ENCODE measurements at regions not wholly inside any gene's neighbourhood (a gene's known extent, or its start where the extent isn't known, plus 50 kb on each side); places are given as distances from the start of the nearest gene placed in this dataset.

- Histone ChIP-seq H3K4me3 (ENCODE audit: low read length) (no peak overlapping the region), H3K4me1 (ENCODE audit: control insufficient read depth, insufficient read depth, low read length) (no peaks in the 10 kb centered on the region), H3K36me3 (ENCODE audit: control insufficient read depth, insufficient read depth, low read length) (no peaks in the 10 kb centered on the region), H3K9ac (ENCODE audit: low read length) (no peak overlapping the region), H3K27me3 (ENCODE audit: control insufficient read depth, insufficient read depth, low read length) (no peaks in the 10 kb centered on the region), H3K27ac (ENCODE audit: low read depth, low read length) (no peak overlapping the region)
Measured at GRCh38 chr6:87806635-87807034, 104.6 kb upstream of the AKIRIN2 start.

- no peak overlapping the region for H3K4me3 ChIP-seq (ENCODE audit: low read length)
- no peak overlapping the region for H3K9ac ChIP-seq (ENCODE audit: low read length)
- H3K27ac ChIP-seq (ENCODE audit: low read depth, low read length): no peak overlapping the region
- H3K27me3 ChIP-seq (ENCODE audit: control insufficient read depth, insufficient read depth, low read length): no peaks in the 10 kb centered on the region
- no peaks in the 10 kb centered on the region for H3K4me1 ChIP-seq (ENCODE audit: control insufficient read depth, insufficient read depth, low read length)
- no peaks in the 10 kb centered on the region for H3K36me3 ChIP-seq (ENCODE audit: control insufficient read depth, insufficient read depth, low read length)
Measured at GRCh38 chr6:87806099-87806498, 104.1 kb upstream of the AKIRIN2 start.

- Histone ChIP-seq H3K27me3 (ENCODE audit: control insufficient read depth, insufficient read depth, low read length) (no peaks in the 10 kb centered on the region), H3K4me3 (ENCODE audit: low read length) (no peak overlapping the region), H3K9ac (ENCODE audit: low read length) (no peak overlapping the region), H3K4me1 (ENCODE audit: control insufficient read depth, insufficient read depth, low read length) (no peaks in the 10 kb centered on the region), H3K36me3 (ENCODE audit: control insufficient read depth, insufficient read depth, low read length) (no peaks in the 10 kb centered on the region), H3K27ac (ENCODE audit: low read depth, low read length) (no peak overlapping the region)
Measured at GRCh38 chr6:87803791-87804190, 101.8 kb upstream of the AKIRIN2 start.

GRCh38 chr6:87799651-87800050 is 97.6 kb upstream of the AKIRIN2 start:
- no peak overlapping the region for H3K4me3 ChIP-seq (ENCODE audit: low read length)
- H3K4me1 ChIP-seq (ENCODE audit: control insufficient read depth, insufficient read depth, low read length): no peaks in the 10 kb centered on the region
- no peak overlapping the region for H3K27ac ChIP-seq (ENCODE audit: low read depth, low read length)
- no peak overlapping the region for H3K9ac ChIP-seq (ENCODE audit: low read length)
- no peaks in the 10 kb centered on the region for H3K36me3 ChIP-seq (ENCODE audit: control insufficient read depth, insufficient read depth, low read length)
- no peaks in the 10 kb centered on the region for H3K27me3 ChIP-seq (ENCODE audit: control insufficient read depth, insufficient read depth, low read length)

- Histone ChIP-seq H3K9ac (ENCODE audit: low read length) (no peak overlapping the region), H3K36me3 (ENCODE audit: control insufficient read depth, insufficient read depth, low read length) (no peaks in the 10 kb centered on the region), H3K4me1 (ENCODE audit: control insufficient read depth, insufficient read depth, low read length) (no peaks in the 10 kb centered on the region), H3K27ac (ENCODE audit: low read depth, low read length) (no peak overlapping the region), H3K27me3 (ENCODE audit: control insufficient read depth, insufficient read depth, low read length) (no peaks in the 10 kb centered on the region), H3K4me3 (ENCODE audit: low read length) (no peak overlapping the region)
Measured at GRCh38 chr6:87798393-87799278, 96.6 kb upstream of the AKIRIN2 start.

GRCh38 chr6:87794922-87795885 is 93.2 kb upstream of the AKIRIN2 start:
- no peaks in the 10 kb centered on the region for H3K4me1 ChIP-seq (ENCODE audit: control insufficient read depth, insufficient read depth, low read length)
- no peaks in the 10 kb centered on the region for H3K27me3 ChIP-seq (ENCODE audit: control insufficient read depth, insufficient read depth, low read length)
- H3K4me3 ChIP-seq (ENCODE audit: low read length): no peak overlapping the region
- H3K27ac ChIP-seq (ENCODE audit: low read depth, low read length): no peak overlapping the region
- no peaks in the 10 kb centered on the region for H3K36me3 ChIP-seq (ENCODE audit: control insufficient read depth, insufficient read depth, low read length)
- no peak overlapping the region for H3K9ac ChIP-seq (ENCODE audit: low read length)

GRCh38 chr6:87793315-87793714 is 91.3 kb upstream of the AKIRIN2 start:
- Histone ChIP-seq H3K9ac (ENCODE audit: low read length) (no peak overlapping the region), H3K4me3 (ENCODE audit: low read length) (no peak overlapping the region), H3K27me3 (ENCODE audit: control insufficient read depth, insufficient read depth, low read length) (no peaks in the 10 kb centered on the region), H3K4me1 (ENCODE audit: control insufficient read depth, insufficient read depth, low read length) (no peaks in the 10 kb centered on the region), H3K36me3 (ENCODE audit: control insufficient read depth, insufficient read depth, low read length) (no peaks in the 10 kb centered on the region), H3K27ac (ENCODE audit: low read depth, low read length) (no peak overlapping the region)

GRCh38 chr6:87791982-87792381 is 89.9 kb upstream of the AKIRIN2 start:
- no peaks in the 10 kb centered on the region for H3K36me3 ChIP-seq (ENCODE audit: control insufficient read depth, insufficient read depth, low read length)
- no peaks in the 10 kb centered on the region for H3K27me3 ChIP-seq (ENCODE audit: control insufficient read depth, insufficient read depth, low read length)
- no peak overlapping the region for H3K27ac ChIP-seq (ENCODE audit: low read depth, low read length)
- H3K9ac ChIP-seq (ENCODE audit: low read length): no peak overlapping the region
- no peaks in the 10 kb centered on the region for H3K4me1 ChIP-seq (ENCODE audit: control insufficient read depth, insufficient read depth, low read length)
- no peak overlapping the region for H3K4me3 ChIP-seq (ENCODE audit: low read length)

GRCh38 chr6:87791485-87791884 is 89.5 kb upstream of the AKIRIN2 start:
- H3K27ac ChIP-seq (ENCODE audit: low read depth, low read length): no peak overlapping the region
- H3K36me3 ChIP-seq (ENCODE audit: control insufficient read depth, insufficient read depth, low read length): no peaks in the 10 kb centered on the region
- H3K4me1 ChIP-seq (ENCODE audit: control insufficient read depth, insufficient read depth, low read length): no peaks in the 10 kb centered on the region
- no peak overlapping the region for H3K9ac ChIP-seq (ENCODE audit: low read length)
- no peaks in the 10 kb centered on the region for H3K27me3 ChIP-seq (ENCODE audit: control insufficient read depth, insufficient read depth, low read length)
- H3K4me3 ChIP-seq (ENCODE audit: low read length): no peak overlapping the region

- Histone ChIP-seq H3K27ac (ENCODE audit: low read depth, low read length) (no peak overlapping the region), H3K4me3 (ENCODE audit: low read length) (no peak overlapping the region), H3K9ac (ENCODE audit: low read length) (no peak overlapping the region), H3K36me3 (ENCODE audit: control insufficient read depth, insufficient read depth, low read length) (no peaks in the 10 kb centered on the region), H3K4me1 (ENCODE audit: control insufficient read depth, insufficient read depth, low read length) (no peaks in the 10 kb centered on the region), H3K27me3 (ENCODE audit: control insufficient read depth, insufficient read depth, low read length) (no peaks in the 10 kb centered on the region)
Measured at GRCh38 chr6:87791029-87791428, 89.0 kb upstream of the AKIRIN2 start.

- H3K27ac ChIP-seq (ENCODE audit: low read depth, low read length): no peak overlapping the region
- no peak overlapping the region for H3K9ac ChIP-seq (ENCODE audit: low read length)
- H3K36me3 ChIP-seq (ENCODE audit: control insufficient read depth, insufficient read depth, low read length): no peaks in the 10 kb centered on the region
- H3K27me3 ChIP-seq (ENCODE audit: control insufficient read depth, insufficient read depth, low read length): no peaks in the 10 kb centered on the region
- H3K4me3 ChIP-seq (ENCODE audit: low read length): no peak overlapping the region
- H3K4me1 ChIP-seq (ENCODE audit: control insufficient read depth, insufficient read depth, low read length): no peaks in the 10 kb centered on the region
Measured at GRCh38 chr6:87789900-87790290, 87.9 kb upstream of the AKIRIN2 start.

- Histone ChIP-seq H3K4me3 (ENCODE audit: low read length) (no peak overlapping the region), H3K36me3 (ENCODE audit: control insufficient read depth, insufficient read depth, low read length) (no peaks in the 10 kb centered on the region), H3K9ac (ENCODE audit: low read length) (no peak overlapping the region), H3K4me1 (ENCODE audit: control insufficient read depth, insufficient read depth, low read length) (no peaks in the 10 kb centered on the region), H3K27me3 (ENCODE audit: control insufficient read depth, insufficient read depth, low read length) (no peaks in the 10 kb centered on the region), H3K27ac (ENCODE audit: low read depth, low read length) (no peak overlapping the region)
Measured at GRCh38 chr6:87789198-87789899, 87.3 kb upstream of the AKIRIN2 start.
